Muscle layer of colon (tissue), 2 donors: ENCODE measurements at regions not wholly inside any gene's neighbourhood (a gene's known extent, or its start where the extent isn't known, plus 50 kb on each side); places are given as distances from the start of the nearest gene placed in this dataset.

Source experiments
- H3K27ac ChIP-seq: one replicate; pipeline ENCODE4 v1.7.0; 2013; ENCODE audit warnings: low read depth, mild to moderate bottlenecking, low read length, moderate library complexity
- H3K27me3 ChIP-seq, 2 donors: one replicate each; pipeline ENCODE4 v1.7.0; 2013; ENCODE audit warnings: low read length in 2 of 2, mild to moderate bottlenecking in 2 of 2; ENCODE audit not compliant: insufficient read depth in 2 of 2, control insufficient read depth in 1 of 2
- H3K36me3 ChIP-seq: one replicate; pipeline ENCODE4 v1.7.0; 2013; ENCODE audit warnings: mild to moderate bottlenecking, low read length; ENCODE audit not compliant: insufficient read depth
- H3K4me1 ChIP-seq: one replicate; pipeline ENCODE4 v1.7.0; 2013; ENCODE audit warnings: mild to moderate bottlenecking, low read length; ENCODE audit not compliant: insufficient read depth
- H3K4me3 ChIP-seq, 2 donors: one replicate each; pipeline ENCODE4 v1.7.0; 2013; ENCODE audit warnings: low read length in 2 of 2, low read depth in 1 of 2, mild to moderate bottlenecking in 1 of 2, moderate library complexity in 1 of 2
- H3K9ac ChIP-seq: one replicate; pipeline ENCODE4 v1.7.0; 2013; ENCODE audit warnings: low read length
- H3K9me3 ChIP-seq: one replicate; pipeline ENCODE4 v1.7.0; 2013; ENCODE audit warnings: mild to moderate bottlenecking, low read length
- donor health status: abdominal sarcoma.
- donor health status: Adenocarcinoma of cecum.

DNA sequence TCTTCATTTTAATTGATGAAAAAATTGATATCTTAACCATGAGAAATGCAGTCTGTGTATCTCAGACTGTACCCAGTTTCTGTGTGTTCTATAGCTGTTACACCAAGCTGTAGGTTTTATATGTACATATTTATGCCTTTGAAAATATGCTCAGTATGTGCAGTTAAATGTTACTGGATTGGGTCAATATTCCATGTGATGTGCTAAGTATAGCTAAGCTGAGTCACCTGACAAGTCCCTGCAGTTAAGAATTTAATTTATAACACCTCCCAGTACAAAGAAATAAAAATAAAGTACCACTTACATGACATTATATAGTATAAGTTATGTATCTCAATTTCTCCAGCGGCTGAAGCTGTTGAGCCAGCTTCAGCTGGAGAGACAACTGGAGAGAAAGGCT, 984.0 kb downstream of the GALC start:
- H3K27ac ChIP-seq: no peak overlapping the region
- no peak overlapping the region for H3K4me3 ChIP-seq
- H3K9ac ChIP-seq: no peak overlapping the region
- H3K4me1 ChIP-seq: no peaks in the 10 kb centered on the region
- H3K27me3 ChIP-seq: no peaks in the 10 kb centered on the region
- H3K9me3 ChIP-seq: no peaks in the 10 kb centered on the region
- H3K36me3 ChIP-seq: no peaks in the 10 kb centered on the region

DNA sequence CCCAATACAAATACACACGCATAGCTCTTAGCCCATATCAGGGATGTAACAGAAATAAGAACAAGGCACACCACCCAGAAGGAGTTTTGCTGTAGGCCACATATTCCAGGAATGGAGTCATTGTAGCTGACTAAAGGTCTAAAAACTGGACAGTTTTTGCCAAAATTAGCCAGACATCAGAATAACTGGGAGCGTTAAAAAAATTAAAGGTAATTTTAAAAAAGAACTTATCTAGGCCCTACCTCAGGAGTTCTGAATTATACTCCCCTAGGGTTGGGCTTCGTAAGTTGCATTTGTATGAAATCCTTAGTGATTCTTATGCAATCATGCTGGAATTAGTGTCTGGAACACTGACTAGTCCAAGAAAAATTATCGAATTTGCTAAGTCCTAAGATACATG, 987.7 kb downstream of the GALC start:
- Histone ChIP-seq H3K9me3 (no peaks in the 10 kb centered on the region), H3K4me1 (no peaks in the 10 kb centered on the region), H3K9ac (no peak overlapping the region), H3K4me3 (no peak overlapping the region), H3K27ac (no peak overlapping the region), H3K27me3 (no peaks in the 10 kb centered on the region), H3K36me3 (no peaks in the 10 kb centered on the region)

DNA sequence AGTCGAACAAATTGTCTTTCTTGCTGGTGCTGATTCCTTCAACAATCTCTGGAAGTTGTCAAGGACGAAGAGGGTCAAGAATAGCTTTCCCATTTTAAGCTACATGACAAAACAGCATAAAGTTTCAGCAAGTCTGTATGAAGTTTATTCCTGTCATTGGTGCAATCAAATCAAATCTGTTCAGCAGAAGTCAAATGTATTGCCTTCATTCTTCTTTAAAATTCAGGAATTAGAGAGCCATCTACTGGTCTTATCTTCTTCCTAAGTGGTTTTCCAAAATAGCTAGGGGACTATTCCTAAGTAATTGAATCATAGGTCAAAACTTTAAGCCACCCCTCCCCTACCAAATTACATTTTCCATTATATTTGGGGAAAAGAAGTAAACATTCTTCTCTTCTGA, 990.2 kb downstream of the GALC start:
- no peak overlapping the region for H3K4me3 ChIP-seq

DNA sequence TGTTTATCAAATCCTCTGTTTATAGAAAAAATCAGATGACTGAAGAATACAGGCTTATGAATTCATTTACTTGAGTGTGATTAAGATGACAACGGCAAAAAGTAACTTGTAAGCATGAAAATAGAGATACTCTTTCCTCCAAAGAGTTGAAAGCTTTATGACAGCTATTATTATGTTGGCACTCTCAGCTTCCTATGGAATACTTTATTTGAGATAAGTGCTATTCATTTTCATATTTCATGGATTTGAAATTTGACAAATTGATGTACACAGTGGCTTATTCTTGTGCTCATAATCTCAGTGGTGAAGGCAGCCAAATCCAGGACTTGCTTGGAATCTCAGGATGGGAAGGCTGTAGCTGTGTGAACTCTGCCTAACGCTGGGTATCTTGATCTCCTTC, 991.6 kb downstream of the GALC start:
- H3K9ac ChIP-seq: no peak overlapping the region
- no peaks in the 10 kb centered on the region for H3K4me1 ChIP-seq
- no peaks in the 10 kb centered on the region for H3K9me3 ChIP-seq
- no peaks in the 10 kb centered on the region for H3K36me3 ChIP-seq
- H3K27ac ChIP-seq: no peak overlapping the region
- H3K27me3 ChIP-seq: no peaks in the 10 kb centered on the region
- no peak overlapping the region for H3K4me3 ChIP-seq

More for the DNA sequence above, 990.2 kb downstream of the GALC start:
- H3K27ac ChIP-seq: no peak overlapping the region
- H3K4me1 ChIP-seq: no peaks in the 10 kb centered on the region
- no peak overlapping the region for H3K9ac ChIP-seq
- H3K9me3 ChIP-seq: no peaks in the 10 kb centered on the region
- H3K27me3 ChIP-seq: no peaks in the 10 kb centered on the region
- no peaks in the 10 kb centered on the region for H3K36me3 ChIP-seq

DNA sequence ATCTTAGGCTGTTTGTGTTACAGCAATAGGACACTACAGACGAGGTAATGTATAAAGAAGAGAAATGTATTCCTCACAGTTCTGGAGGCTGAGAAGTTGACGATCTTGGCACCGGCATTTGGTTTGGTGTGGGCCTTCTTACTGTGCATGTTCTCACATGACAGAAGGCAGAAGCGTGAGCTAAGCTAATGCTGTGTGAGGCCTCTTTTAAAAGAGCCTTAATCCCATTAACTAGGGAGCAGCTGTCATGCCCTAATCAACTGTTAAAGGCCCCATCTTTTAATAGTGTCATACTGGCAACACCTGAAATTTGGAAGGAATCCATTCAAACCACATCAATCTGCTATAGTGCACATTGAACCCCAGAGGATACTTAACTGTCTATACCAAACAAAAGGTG, 992.9 kb downstream of the GALC start:
- Histone ChIP-seq H3K4me1 (no peaks in the 10 kb centered on the region), H3K9ac (no peak overlapping the region), H3K4me3 (no peak overlapping the region), H3K27ac (no peak overlapping the region), H3K9me3 (no peaks in the 10 kb centered on the region), H3K27me3 (no peaks in the 10 kb centered on the region), H3K36me3 (no peaks in the 10 kb centered on the region)

DNA sequence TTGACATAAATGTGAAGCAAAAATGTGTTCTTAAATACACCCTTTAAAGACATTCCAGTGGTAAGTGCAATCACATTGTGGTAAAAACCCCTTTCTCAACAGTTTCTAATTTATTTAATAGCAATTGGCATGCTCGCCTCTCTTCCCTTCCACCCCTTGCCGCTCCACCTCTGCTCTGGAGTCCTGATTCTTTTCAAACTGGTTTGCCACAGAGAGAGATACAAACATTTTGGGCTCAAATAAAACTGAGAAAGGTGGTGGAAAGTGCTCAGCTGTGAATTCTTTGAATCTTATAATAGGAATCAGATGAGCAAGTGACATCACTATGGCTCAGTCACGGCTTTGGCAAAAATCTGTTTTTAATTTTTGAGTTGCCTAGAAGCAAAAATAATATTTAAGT, 993.9 kb downstream of the GALC start:
- H3K27me3 ChIP-seq: no peaks in the 10 kb centered on the region
- H3K4me3 ChIP-seq: no peak overlapping the region
- no peaks in the 10 kb centered on the region for H3K9me3 ChIP-seq
- H3K27ac ChIP-seq: no peak overlapping the region
- H3K4me1 ChIP-seq: no peaks in the 10 kb centered on the region
- H3K9ac ChIP-seq: no peak overlapping the region
- H3K36me3 ChIP-seq: no peaks in the 10 kb centered on the region

DNA sequence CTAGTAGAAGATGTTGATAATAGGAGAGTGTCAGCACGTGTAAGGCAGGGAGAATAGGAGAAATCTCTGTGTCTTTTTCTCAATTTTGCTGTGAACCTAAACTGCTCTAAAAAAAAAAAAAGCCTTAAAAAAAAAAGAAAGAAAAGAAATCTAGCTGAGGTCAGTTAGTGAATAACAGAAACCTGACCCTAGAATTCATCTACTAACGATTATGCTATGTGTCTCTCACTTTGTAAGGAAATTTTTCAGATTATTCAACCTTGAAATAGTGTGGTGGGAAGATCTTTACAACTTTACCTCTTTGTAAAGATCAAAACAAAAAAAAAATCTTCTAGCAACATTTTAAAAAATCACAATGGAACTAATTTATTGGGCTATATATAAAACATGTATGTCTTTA, 995.7 kb downstream of the GALC start:
- Histone ChIP-seq H3K27me3 (no peaks in the 10 kb centered on the region), H3K4me3 (no peak overlapping the region), H3K27ac (no peak overlapping the region), H3K9ac (no peak overlapping the region), H3K4me1 (no peaks in the 10 kb centered on the region), H3K9me3 (no peaks in the 10 kb centered on the region), H3K36me3 (no peaks in the 10 kb centered on the region)

DNA sequence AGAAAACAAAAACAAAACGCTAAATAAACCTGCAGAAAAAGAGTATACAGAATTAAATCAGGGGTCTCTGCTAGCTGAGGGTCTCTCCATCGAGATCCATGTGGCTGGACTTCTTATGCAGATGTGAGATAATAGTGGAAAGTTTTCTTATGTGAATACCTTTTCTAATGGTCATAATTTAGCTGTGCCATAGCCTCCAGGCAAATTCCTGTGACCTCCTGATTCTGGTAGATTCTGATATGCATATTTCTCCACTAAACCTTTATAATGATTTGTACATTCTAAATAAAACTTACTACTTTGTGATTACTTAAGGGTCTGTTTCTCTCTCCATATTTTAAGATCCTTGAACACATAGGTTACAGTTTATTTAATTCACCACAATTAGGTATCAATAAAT, 1002.6 kb downstream of the GALC start:
- H3K9me3 ChIP-seq: no peaks in the 10 kb centered on the region
- H3K9ac ChIP-seq: no peak overlapping the region
- no peak overlapping the region for H3K27ac ChIP-seq
- no peaks in the 10 kb centered on the region for H3K36me3 ChIP-seq
- no peaks in the 10 kb centered on the region for H3K4me1 ChIP-seq
- no peak overlapping the region for H3K4me3 ChIP-seq
- no peaks in the 10 kb centered on the region for H3K27me3 ChIP-seq

DNA sequence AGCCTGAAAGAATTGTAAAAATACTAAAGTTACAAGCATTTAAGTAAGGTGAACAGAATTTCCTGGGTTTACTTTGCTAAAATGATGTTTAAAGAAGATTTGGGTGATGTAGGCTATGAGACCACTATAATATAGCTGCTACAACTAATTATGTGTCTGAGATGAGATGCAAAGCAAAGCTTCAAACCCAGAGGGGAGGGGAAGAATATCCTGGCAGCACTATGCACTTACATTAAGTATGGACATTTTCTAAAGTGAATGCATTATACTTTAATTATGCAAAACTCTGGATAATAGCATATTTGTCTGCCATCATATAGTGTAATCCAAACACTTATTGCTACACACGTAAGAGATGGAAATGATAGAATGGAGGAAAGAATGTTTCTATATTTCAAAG, 1003.7 kb downstream of the GALC start:
- Histone ChIP-seq H3K9ac (no peak overlapping the region), H3K4me3 (no peak overlapping the region), H3K27me3 (no peaks in the 10 kb centered on the region), H3K9me3 (no peaks in the 10 kb centered on the region), H3K27ac (no peak overlapping the region), H3K36me3 (no peaks in the 10 kb centered on the region), H3K4me1 (no peaks in the 10 kb centered on the region)

DNA sequence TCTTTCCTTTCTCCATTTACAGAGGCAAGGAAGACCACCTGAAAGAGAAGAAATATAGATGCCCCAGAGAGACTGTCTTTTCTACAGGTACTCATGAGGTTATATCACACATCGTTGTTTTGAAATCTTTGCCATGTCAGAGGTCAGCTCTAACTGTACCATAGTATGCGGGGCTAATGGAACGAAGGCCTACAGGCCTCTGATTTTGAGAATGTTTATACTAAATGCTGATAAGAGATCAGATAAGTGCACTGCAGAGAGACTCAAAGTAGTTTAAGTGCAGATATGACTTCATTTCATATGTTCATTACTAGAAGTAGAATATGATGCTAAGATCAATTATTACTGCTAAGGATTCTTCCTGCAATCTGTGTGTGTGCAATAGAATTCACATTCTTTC, 1005.0 kb downstream of the GALC start:
- no peak overlapping the region for H3K9ac ChIP-seq
- H3K9me3 ChIP-seq: no peaks in the 10 kb centered on the region
- H3K27ac ChIP-seq: no peak overlapping the region
- H3K27me3 ChIP-seq: no peaks in the 10 kb centered on the region
- H3K4me3 ChIP-seq: no peak overlapping the region
- H3K4me1 ChIP-seq: no peaks in the 10 kb centered on the region
- no peaks in the 10 kb centered on the region for H3K36me3 ChIP-seq

DNA sequence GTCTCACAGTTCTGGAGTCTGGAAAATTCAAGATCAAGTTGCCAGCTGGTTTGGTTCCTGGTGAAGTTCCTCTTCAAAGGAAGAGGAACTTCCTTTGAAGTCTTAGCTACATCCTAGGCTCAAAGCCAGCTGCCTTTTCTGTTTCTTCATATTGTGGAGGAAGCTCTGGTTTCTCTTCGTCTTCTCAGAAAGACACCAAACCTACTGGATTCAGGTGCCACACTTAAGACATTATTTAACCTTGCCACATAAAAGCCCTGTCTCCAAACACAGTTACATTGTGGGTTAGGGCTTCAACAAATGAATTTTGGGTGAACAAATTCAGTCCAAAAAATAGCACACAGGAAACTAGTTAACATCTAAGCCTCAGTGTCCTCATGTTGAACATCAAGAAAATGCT, 1019.8 kb downstream of the GALC start:
- no peak overlapping the region for H3K4me3 ChIP-seq
- H3K4me1 ChIP-seq: no peaks in the 10 kb centered on the region
- no peaks in the 10 kb centered on the region for H3K9me3 ChIP-seq
- H3K9ac ChIP-seq: no peak overlapping the region
- H3K27me3 ChIP-seq: no peaks in the 10 kb centered on the region
- no peak overlapping the region for H3K27ac ChIP-seq
- H3K36me3 ChIP-seq: no peaks in the 10 kb centered on the region

DNA sequence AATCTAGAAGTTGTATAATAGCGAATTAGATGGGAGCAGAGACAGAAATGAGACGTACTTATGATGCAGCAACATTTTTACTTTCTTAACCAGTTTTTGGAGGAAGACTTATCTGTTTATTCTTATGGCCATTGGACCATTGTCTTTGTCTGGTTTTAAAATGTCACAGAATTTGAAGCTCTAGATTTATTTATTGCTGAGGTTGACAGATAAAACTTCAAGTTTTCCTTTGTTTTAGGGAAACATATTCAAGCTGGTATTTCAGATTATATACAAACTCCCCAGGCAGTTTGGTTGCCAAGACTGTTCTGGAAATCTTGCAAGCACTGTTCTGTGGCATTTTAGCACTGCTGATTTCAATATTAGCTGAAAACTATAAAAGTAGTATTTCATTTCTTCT, 1021.7 kb downstream of the GALC start:
- Histone ChIP-seq H3K9ac (no peak overlapping the region), H3K27ac (no peak overlapping the region), H3K4me1 (no peaks in the 10 kb centered on the region), H3K27me3 (no peaks in the 10 kb centered on the region), H3K4me3 (no peak overlapping the region), H3K36me3 (no peaks in the 10 kb centered on the region), H3K9me3 (no peaks in the 10 kb centered on the region)
